GM12875 (cell line): ENCODE measurements at regions not wholly inside any gene's neighbourhood (a gene's known extent, or its start where the extent isn't known, plus 50 kb on each side); places are given as distances from the start of the nearest gene placed in this dataset.

ENCODE experiments used
- H3K4me3 ChIP-seq: one replicate; pipeline ENCODE4 v1.5.1; 2011; ENCODE audit warnings: low read depth, low read length, control low read depth
- TF ChIP-seq, protein P1 (sequence below): IDR thresholded peaks from 2 replicates; pipeline ENCODE4 v1.5.1; 2011; ENCODE audit warnings: low read depth, mild to moderate bottlenecking, control low read depth, inconsistent platforms, low read length, moderate library complexity, borderline replicate concordance; ENCODE audit not compliant: insufficient read depth

DNA sequence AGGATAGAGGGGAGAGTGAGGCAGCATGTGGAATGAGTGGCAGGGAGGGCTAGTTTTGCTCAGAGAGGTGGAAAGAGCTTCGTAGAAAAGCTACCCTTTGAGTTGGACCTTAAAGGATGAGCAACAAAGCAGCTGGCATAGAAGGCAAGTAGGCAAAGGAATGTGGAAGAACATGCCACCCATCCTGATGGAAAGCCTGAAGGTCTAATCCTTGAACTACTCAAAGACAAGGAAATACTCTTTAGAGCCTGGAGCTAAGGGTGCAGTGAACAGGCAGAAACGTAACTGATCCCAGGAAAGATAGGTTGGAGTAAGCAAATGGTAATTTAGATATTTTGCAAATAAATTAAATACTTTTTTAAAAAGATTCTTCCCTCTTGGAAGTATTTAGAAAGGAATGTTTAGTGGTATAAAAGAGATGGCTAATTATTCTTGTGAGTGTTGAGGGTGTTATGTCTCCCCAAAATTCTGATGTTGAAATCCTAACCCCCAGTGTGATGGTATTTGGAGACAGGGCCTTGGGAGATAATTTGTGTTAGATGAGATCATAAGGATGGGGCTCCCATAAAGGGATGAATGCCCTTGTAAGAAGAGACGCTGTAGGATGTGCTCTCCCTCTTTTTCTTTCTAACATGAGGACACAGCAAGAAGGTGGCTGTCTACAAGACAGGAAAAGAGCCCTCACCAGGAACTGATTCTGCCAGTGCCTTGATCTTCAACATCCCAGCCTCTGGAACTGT lies 308.1 kb upstream of the RUNX1 start:
- TF ChIP-seq, protein P1, sequence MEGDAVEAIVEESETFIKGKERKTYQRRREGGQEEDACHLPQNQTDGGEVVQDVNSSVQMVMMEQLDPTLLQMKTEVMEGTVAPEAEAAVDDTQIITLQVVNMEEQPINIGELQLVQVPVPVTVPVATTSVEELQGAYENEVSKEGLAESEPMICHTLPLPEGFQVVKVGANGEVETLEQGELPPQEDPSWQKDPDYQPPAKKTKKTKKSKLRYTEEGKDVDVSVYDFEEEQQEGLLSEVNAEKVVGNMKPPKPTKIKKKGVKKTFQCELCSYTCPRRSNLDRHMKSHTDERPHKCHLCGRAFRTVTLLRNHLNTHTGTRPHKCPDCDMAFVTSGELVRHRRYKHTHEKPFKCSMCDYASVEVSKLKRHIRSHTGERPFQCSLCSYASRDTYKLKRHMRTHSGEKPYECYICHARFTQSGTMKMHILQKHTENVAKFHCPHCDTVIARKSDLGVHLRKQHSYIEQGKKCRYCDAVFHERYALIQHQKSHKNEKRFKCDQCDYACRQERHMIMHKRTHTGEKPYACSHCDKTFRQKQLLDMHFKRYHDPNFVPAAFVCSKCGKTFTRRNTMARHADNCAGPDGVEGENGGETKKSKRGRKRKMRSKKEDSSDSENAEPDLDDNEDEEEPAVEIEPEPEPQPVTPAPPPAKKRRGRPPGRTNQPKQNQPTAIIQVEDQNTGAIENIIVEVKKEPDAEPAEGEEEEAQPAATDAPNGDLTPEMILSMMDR = no peak
- no peak overlapping the region for H3K4me3 ChIP-seq

- TF ChIP-seq, protein P1 = no peak
- no peak overlapping the region for H3K4me3 ChIP-seq
These were observed 305.0 kb upstream of the RUNX1 start for GRCh38 chr21:35354078-35354477.

DNA sequence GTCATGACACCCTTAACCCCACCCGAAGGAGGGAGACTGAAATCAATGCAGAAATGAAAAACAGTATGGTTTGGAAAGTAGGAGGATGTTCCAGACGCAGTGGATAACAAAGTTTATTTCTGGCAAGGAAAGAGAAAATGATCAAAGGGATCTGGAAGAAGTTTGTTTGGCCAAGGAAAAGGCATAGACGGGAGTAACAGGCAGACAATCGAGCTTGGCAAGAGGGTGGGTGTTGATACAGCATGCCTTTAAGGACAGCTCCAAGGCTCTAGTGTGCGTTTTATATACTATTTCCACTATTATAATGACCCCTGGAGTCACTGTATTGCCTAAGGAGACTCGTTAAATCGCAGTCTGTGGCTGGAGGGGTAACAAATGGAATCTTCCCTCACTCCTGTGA lies 303.7 kb upstream of the RUNX1 start:
- H3K4me3 ChIP-seq = no peak overlapping the region
- TF ChIP-seq, protein P1 = no peak

DNA sequence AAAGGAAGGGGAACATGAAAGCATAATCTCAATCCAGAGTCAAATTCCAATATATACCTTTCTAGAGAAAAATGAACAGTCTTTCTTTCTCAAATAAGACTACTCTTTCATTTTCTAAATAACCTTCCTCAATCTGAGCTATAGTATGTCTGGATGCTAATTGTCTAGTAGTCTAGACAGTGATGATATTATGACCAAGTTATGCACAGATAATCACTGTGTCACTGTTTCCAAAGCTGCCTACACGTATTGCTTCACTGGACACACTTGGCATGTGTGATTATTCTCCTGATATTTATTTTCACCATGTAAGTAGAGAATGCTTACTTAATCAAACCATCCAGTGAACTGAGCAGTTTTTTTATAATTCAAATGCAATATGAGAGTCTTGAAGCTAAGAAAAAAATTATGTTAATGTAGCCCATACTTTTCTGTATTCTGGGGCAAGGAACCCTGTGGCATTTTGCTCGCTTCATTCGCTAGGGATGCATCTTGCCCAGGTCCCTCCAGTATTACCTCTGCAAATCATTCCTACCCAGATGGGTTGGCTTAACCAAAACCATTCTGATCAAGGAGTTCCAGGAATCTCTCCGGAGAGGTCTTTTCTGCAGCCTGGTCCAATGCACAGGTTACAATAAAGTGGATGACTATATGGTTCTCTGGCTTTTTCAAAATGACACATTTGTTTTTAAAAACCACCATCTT lies 303.1 kb upstream of the RUNX1 start:
- no peak overlapping the region for H3K4me3 ChIP-seq
- TF ChIP-seq, protein P1 = no peak

GRCh38 chr21:35351434-35351833 lies 302.3 kb upstream of the RUNX1 start:
- TF ChIP-seq, protein P1 = no peak
- H3K4me3 ChIP-seq = no peak overlapping the region

DNA sequence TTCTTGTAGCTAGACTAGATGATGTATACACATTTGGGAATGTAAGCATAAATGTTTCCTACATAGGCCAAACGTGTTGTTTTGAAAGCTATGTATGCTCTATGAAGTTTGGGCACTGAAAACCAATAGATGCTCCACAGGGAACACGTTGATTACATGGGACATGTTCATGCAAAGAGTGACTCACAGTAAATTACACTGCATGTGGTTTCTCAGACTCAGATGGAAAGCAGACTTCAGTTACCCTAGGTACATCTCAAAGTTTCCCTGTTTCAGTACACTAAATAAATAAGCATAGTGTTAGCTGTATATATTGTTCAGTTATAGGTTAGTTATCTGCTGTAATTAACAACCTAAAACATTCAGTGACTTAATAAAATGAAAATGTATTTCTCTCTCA lies 301.9 kb upstream of the RUNX1 start:
- H3K4me3 ChIP-seq = no peak overlapping the region

More for the DNA sequence above, 301.9 kb upstream of the RUNX1 start:
- TF ChIP-seq, protein P1 = no peak
